Omental fat pad (tissue), 3 donors: ENCODE measurements at regions not wholly inside any gene's neighbourhood (a gene's known extent, or its start where the extent isn't known, plus 50 kb on each side); places are given as distances from the start of the nearest gene placed in this dataset.

Source experiments
- ATAC-seq: fragments of 150-250 bp; one replicate; pipeline ENCODE4 v1.9.1; 2016; ENCODE audit warnings: mild to moderate bottlenecking, moderate library complexity; ENCODE audit not compliant: low FRiP score
- DNase-seq: peaks from one replicate; pipeline ENCODE4 v3.0.0-alpha.2; 2019; ENCODE audit warnings: low spot score
- TF ChIP-seq, protein P1 (sequence below), 3 donors: fragments of 450-650 bp; IDR thresholded peaks; one replicate each; pipeline ENCODE4 v1.5.1; 2016 to 2017; ENCODE audit warnings: antibody characterized with exemption in 3 of 3, mild to moderate bottlenecking in 3 of 3, moderate library complexity in 2 of 3

- TF ChIP-seq, protein P1, sequence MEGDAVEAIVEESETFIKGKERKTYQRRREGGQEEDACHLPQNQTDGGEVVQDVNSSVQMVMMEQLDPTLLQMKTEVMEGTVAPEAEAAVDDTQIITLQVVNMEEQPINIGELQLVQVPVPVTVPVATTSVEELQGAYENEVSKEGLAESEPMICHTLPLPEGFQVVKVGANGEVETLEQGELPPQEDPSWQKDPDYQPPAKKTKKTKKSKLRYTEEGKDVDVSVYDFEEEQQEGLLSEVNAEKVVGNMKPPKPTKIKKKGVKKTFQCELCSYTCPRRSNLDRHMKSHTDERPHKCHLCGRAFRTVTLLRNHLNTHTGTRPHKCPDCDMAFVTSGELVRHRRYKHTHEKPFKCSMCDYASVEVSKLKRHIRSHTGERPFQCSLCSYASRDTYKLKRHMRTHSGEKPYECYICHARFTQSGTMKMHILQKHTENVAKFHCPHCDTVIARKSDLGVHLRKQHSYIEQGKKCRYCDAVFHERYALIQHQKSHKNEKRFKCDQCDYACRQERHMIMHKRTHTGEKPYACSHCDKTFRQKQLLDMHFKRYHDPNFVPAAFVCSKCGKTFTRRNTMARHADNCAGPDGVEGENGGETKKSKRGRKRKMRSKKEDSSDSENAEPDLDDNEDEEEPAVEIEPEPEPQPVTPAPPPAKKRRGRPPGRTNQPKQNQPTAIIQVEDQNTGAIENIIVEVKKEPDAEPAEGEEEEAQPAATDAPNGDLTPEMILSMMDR (IDR thresholded peaks at IDR 0.05), result no peak
- no peak for ATAC-seq
- DNase-seq, result no peak
Observed at GRCh38 chr18:38010971-38011857, 445.6 kb upstream of the CELF4 start.

- ATAC-seq (no peak), DNase-seq (no peak)
- TF ChIP-seq, protein P1 (IDR thresholded peaks at IDR 0.05), result no peak
Observed at GRCh38 chr18:38010037-38010436, 444.4 kb upstream of the CELF4 start.

- TF ChIP-seq, protein P1 (IDR thresholded peaks at IDR 0.05), result no peak
- ATAC-seq (no peak), DNase-seq (no peak)
Observed at GRCh38 chr18:38009320-38009719, 443.7 kb upstream of the CELF4 start.

DNA sequence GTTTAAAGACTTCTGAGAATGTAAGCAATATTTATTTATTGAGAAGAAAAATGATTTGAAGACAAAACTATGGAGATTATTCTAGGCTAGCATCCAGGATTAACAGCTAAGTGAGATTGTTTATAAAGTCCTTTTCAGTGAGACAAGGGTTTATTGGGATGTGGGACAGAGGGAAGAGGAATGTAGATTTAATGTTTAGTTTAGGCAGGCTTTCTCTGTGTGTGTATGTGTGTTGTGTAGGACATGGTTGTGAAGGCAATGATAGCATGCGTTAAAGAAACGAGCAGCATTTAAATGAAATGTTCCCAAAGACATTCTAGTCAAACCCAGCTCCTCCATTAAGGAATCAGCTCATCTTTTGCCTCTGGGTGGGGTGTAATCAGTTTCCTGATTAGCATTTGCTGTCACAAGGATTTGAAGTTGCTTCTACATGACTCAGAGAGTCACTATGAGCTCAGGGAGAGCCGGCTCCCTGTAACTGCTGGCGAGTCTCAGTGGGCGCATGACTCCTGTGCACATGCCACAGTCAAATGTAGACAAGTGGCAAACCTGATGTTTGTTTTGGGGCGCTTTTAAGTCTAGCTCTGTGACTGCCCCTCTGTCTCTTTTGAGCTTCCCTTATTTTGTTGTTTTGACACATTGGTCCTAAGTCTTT lies 442.2 kb upstream of the CELF4 start:
- TF ChIP-seq, protein P1 (IDR thresholded peaks at IDR 0.05), result no peak
- ATAC-seq, result no peak
- DNase-seq, result no peak

GRCh38 chr18:38007026-38007425 lies 441.4 kb upstream of the CELF4 start:
- DNase-seq, result no peak
- ATAC-seq, result no peak
- TF ChIP-seq, protein P1 (IDR thresholded peaks at IDR 0.05), result no peak

- DNase-seq (no peak), ATAC-seq (no peak)
- TF ChIP-seq, protein P1 (IDR thresholded peaks at IDR 0.05), result no peak
Observed at GRCh38 chr18:38006541-38006940, 440.9 kb upstream of the CELF4 start.
